ENCODE measurements at regions not wholly inside any gene's neighbourhood (a gene's known extent, or its start where the extent isn't known, plus 50 kb on each side); places are given as distances from the start of the nearest gene placed in this dataset.

DNA sequence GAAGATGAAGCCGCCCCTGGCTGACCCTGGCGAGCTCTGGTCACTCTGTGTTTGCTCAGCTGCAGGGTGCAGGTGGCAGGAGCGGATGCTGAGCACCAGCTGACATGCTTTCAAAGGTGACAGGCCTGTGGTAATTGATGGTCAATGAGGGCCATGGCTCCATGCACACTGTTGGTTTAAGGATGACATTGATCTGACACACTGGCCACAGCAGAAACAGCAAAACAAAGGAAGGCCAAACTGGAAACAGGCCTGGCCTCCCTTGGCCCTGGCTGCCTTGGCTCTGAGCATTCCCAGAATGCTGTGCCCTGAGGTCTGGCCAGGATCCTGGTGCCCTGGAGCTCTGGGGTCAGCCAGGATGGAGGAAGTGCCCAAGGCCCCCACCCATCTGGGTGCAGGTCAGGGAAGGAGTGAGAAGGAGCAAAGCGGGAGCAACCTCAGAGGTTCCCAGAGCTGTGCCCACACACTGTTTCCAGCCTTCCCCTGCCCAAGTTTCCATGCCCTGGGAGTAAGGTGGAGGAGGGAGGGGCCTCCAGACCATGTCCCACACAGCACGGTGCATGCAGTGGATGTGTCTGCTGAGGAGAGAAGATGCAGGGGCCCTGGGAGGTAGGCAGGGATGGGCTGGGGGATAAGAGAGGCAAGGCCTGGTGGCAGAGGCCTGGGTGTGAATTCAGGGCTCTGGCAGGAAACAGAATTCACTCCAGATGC is 302.2 kb downstream of the RPS24 start:
- TF ChIP-seq, protein P1, sequence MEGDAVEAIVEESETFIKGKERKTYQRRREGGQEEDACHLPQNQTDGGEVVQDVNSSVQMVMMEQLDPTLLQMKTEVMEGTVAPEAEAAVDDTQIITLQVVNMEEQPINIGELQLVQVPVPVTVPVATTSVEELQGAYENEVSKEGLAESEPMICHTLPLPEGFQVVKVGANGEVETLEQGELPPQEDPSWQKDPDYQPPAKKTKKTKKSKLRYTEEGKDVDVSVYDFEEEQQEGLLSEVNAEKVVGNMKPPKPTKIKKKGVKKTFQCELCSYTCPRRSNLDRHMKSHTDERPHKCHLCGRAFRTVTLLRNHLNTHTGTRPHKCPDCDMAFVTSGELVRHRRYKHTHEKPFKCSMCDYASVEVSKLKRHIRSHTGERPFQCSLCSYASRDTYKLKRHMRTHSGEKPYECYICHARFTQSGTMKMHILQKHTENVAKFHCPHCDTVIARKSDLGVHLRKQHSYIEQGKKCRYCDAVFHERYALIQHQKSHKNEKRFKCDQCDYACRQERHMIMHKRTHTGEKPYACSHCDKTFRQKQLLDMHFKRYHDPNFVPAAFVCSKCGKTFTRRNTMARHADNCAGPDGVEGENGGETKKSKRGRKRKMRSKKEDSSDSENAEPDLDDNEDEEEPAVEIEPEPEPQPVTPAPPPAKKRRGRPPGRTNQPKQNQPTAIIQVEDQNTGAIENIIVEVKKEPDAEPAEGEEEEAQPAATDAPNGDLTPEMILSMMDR (IDR thresholded peaks at IDR 0.05) = no peak
- TF ChIP-seq POLR2AphosphoS5 (IDR thresholded peaks at IDR 0.05) = no peak

All from suprapubic skin (tissue), 3 donors.